ENCODE measurements at regions not wholly inside any gene's neighbourhood (a gene's known extent, or its start where the extent isn't known, plus 50 kb on each side); places are given as distances from the start of the nearest gene placed in this dataset.

- Mint-ChIP-seq H3K9me3 (peaks cover 0 to 5% (median 3%) of the 10 kb centered on the region in 5 donors), H3K4me1 (peaks cover 9 to 10% (median 9%) of the 10 kb centered on the region in 3 donors), H3K4me3 (no peak overlapping the region), H3K27me3 (peaks cover 7 to 12% of the 10 kb centered on the region in 2 donors), H3K36me3 (peaks cover 0 to 3% (median 0%) of the 10 kb centered on the region in 3 donors), H3K27ac (no peak overlapping the region)
- DNase-seq: no peak
- no peaks in the 10 kb centered on the region for H3K9me3 ChIP-seq (ENCODE audit: low read length)
- POLR2A ChIA-PET: no interaction called here
- H3K27me3 ChIP-seq (ENCODE audit: insufficient read depth, low read length, poor library complexity, severe bottlenecking): no peaks in the 10 kb centered on the region
- no peaks in the 10 kb centered on the region for H3K36me3 ChIP-seq (ENCODE audit: insufficient read depth, low read length)
- no peaks in the 10 kb centered on the region for H3K4me1 ChIP-seq (ENCODE audit: insufficient read depth, low read length)
- H3K4me3 ChIP-seq (ENCODE audit: low read length): no peak overlapping the region
- H3K27ac ChIP-seq (ENCODE audit: low read depth, low read length): no peak overlapping the region
- CTCF ChIA-PET: no interaction called here
These were observed 146.5 kb upstream of the UBE2E1 start for GRCh38 chr3:23659274-23659673.

DNA sequence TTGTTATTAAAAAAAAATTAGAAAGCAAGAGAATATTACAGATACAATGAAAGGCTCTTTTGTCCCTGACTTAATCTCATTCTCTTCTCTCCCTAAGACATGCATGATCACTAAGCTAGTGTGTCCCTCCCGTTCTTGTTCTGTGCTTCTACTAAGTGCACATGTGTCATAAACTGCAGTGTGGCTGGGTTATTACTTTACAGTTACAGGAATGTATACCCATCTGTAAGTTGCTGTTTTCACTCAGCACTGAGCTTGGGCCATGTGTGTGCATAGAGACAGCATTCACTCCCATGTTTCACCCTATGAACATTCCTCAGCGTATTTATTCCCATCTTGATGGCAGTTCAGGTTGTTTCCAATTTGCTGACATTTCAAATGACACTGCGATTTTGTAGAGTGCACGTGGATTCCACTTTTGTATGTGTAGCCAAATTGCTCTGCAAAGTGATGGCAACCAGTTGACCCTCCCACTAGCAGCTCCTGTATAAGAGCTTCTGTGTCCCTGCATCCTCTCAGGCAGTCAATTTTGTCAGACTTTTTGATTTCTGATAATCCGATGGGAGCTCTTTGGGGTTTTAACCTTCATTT, 145.8 kb upstream of the UBE2E1 start:
- H3K9me3 ChIP-seq (ENCODE audit: low read length): no peaks in the 10 kb centered on the region
- H3K4me3 ChIP-seq (ENCODE audit: low read length): no peak overlapping the region
- no peak overlapping the region for H3K27ac Mint-ChIP-seq
- H3K27me3 Mint-ChIP-seq: peaks cover 7 to 12% of the 10 kb centered on the region in 2 donors
- H3K4me1 Mint-ChIP-seq: peaks cover 9 to 10% (median 9%) of the 10 kb centered on the region in 3 donors
- no peaks in the 10 kb centered on the region for H3K36me3 Mint-ChIP-seq
- ChIA-PET POLR2A (no interaction called here), CTCF (no interaction called here)
- H3K9me3 Mint-ChIP-seq: peaks cover 0 to 5% (median 3%) of the 10 kb centered on the region in 5 donors
- no peaks in the 10 kb centered on the region for H3K27me3 ChIP-seq (ENCODE audit: insufficient read depth, low read length, poor library complexity, severe bottlenecking)
- H3K4me3 Mint-ChIP-seq: no peak overlapping the region
- no peak for DNase-seq
- H3K4me1 ChIP-seq (ENCODE audit: insufficient read depth, low read length): no peaks in the 10 kb centered on the region
- H3K27ac ChIP-seq (ENCODE audit: low read depth, low read length): no peak overlapping the region
- no peaks in the 10 kb centered on the region for H3K36me3 ChIP-seq (ENCODE audit: insufficient read depth, low read length)

- no peaks in the 10 kb centered on the region for H3K27me3 ChIP-seq (ENCODE audit: insufficient read depth, low read length, poor library complexity, severe bottlenecking)
- POLR2A ChIA-PET: no interaction called here
- H3K27ac Mint-ChIP-seq: peak overlapping the region in 1 of 8 donors; percentile 43
- no peak overlapping the region for H3K4me3 Mint-ChIP-seq
- H3K4me3 ChIP-seq (ENCODE audit: low read length): no peak overlapping the region
- no peaks in the 10 kb centered on the region for H3K36me3 ChIP-seq (ENCODE audit: insufficient read depth, low read length)
- H3K27me3 Mint-ChIP-seq: peaks cover under 1 to 4% of the 10 kb centered on the region in 2 donors
- H3K4me1 ChIP-seq (ENCODE audit: insufficient read depth, low read length): no peaks in the 10 kb centered on the region
- H3K27ac ChIP-seq (ENCODE audit: low read depth, low read length): no peak overlapping the region
- DNase-seq: no peak
- no peaks in the 10 kb centered on the region for H3K9me3 ChIP-seq (ENCODE audit: low read length)
- H3K36me3 Mint-ChIP-seq: no peaks in the 10 kb centered on the region
- peaks cover 9 to 10% (median 9%) of the 10 kb centered on the region in 3 donors for H3K4me1 Mint-ChIP-seq
- no peaks in the 10 kb centered on the region for H3K9me3 Mint-ChIP-seq
- CTCF ChIA-PET: no interaction called here
These were observed 143.6 kb upstream of the UBE2E1 start for GRCh38 chr3:23662079-23662617.

- H3K27ac Mint-ChIP-seq: peak overlapping the region in 1 of 8 donors; percentile 44
- H3K4me3 Mint-ChIP-seq: no peak overlapping the region
- peaks cover 3 to 4% of the 10 kb centered on the region in 2 donors for H3K27me3 Mint-ChIP-seq
- Histone ChIP-seq H3K4me1 (ENCODE audit: insufficient read depth, low read length) (no peaks in the 10 kb centered on the region), H3K36me3 (ENCODE audit: insufficient read depth, low read length) (no peaks in the 10 kb centered on the region), H3K9me3 (ENCODE audit: low read length) (no peaks in the 10 kb centered on the region), H3K27ac (ENCODE audit: low read depth, low read length) (no peak overlapping the region), H3K27me3 (ENCODE audit: insufficient read depth, low read length, poor library complexity, severe bottlenecking) (no peaks in the 10 kb centered on the region), H3K4me3 (ENCODE audit: low read length) (no peak overlapping the region)
- POLR2A ChIA-PET: interaction anchor here (0.6 kb wide), 1 partner anchor 521 kb away, joined by 6 read pairs; no protein-coding TSS in a partner anchor
- no peak for DNase-seq
- peaks cover 0 to 2% (median 0%) of the 10 kb centered on the region in 5 donors for H3K9me3 Mint-ChIP-seq
- CTCF ChIA-PET: interaction anchor here (1.3 kb wide), 1 partner anchor 27 kb away, joined by 3 read pairs; no protein-coding TSS in a partner anchor
- H3K36me3 Mint-ChIP-seq: no peaks in the 10 kb centered on the region
- H3K4me1 Mint-ChIP-seq: peaks cover 9 to 10% (median 9%) of the 10 kb centered on the region in 3 donors
These were observed 142.5 kb upstream of the UBE2E1 start for GRCh38 chr3:23663246-23663645.

- no peaks in the 10 kb centered on the region for H3K36me3 ChIP-seq (ENCODE audit: insufficient read depth, low read length)
- no peak overlapping the region for H3K27ac ChIP-seq (ENCODE audit: low read depth, low read length)
- Mint-ChIP-seq H3K4me1 (peaks cover 9 to 10% (median 9%) of the 10 kb centered on the region in 3 donors), H3K27ac (no peak overlapping the region), H3K4me3 (no peak overlapping the region), H3K27me3 (peaks cover 4% of the 10 kb centered on the region in 2 donors), H3K9me3 (peaks cover 0 to 2% (median 0%) of the 10 kb centered on the region in 5 donors), H3K36me3 (no peaks in the 10 kb centered on the region)
- CTCF ChIA-PET: interaction anchor here (1.3 kb wide), 1 partner anchor 28 kb away, joined by 3 read pairs; no protein-coding TSS in a partner anchor
- H3K4me3 ChIP-seq (ENCODE audit: low read length): no peak overlapping the region
- DNase-seq: no peak
- H3K9me3 ChIP-seq (ENCODE audit: low read length): no peaks in the 10 kb centered on the region
- H3K27me3 ChIP-seq (ENCODE audit: insufficient read depth, low read length, poor library complexity, severe bottlenecking): no peaks in the 10 kb centered on the region
- POLR2A ChIA-PET: no interaction called here
- no peaks in the 10 kb centered on the region for H3K4me1 ChIP-seq (ENCODE audit: insufficient read depth, low read length)
These were observed 142.0 kb upstream of the UBE2E1 start for GRCh38 chr3:23663661-23664186.

DNA sequence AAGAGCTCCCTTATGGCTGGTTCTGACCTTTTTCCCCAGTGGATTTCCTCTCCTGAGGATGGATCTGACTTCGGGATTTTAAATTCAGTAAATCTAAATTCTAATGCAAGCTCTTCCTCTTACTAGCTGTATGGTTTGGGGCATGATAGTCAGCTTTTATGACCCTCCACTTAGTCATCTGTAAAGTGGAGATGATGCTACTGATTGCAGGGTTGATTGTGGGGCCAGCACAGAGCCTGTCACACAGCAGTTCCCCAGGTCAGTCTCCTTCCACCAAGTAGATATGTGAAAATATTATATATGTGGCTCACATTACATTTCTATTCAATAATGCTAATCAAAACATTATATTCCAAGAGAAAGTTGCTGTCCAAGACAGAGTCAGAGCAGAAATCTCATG, 141.3 kb upstream of the UBE2E1 start:
- H3K9me3 ChIP-seq (ENCODE audit: low read length): no peaks in the 10 kb centered on the region
- H3K36me3 Mint-ChIP-seq: no peaks in the 10 kb centered on the region
- H3K27me3 ChIP-seq (ENCODE audit: insufficient read depth, low read length, poor library complexity, severe bottlenecking): no peaks in the 10 kb centered on the region
- peaks cover 9 to 10% (median 9%) of the 10 kb centered on the region in 3 donors for H3K4me1 Mint-ChIP-seq
- POLR2A ChIA-PET: no interaction called here
- no peaks in the 10 kb centered on the region for H3K36me3 ChIP-seq (ENCODE audit: insufficient read depth, low read length)
- no peak overlapping the region for H3K4me3 ChIP-seq (ENCODE audit: low read length)
- CTCF ChIA-PET: no interaction called here
- no peak overlapping the region for H3K27ac Mint-ChIP-seq
- no peak for DNase-seq
- peaks cover 0 to 2% (median 0%) of the 10 kb centered on the region in 5 donors for H3K9me3 Mint-ChIP-seq
- H3K4me1 ChIP-seq (ENCODE audit: insufficient read depth, low read length): no peaks in the 10 kb centered on the region
- H3K27ac ChIP-seq (ENCODE audit: low read depth, low read length): no peak overlapping the region
- H3K4me3 Mint-ChIP-seq: no peak overlapping the region
- H3K27me3 Mint-ChIP-seq: peaks cover 4 to 10% of the 10 kb centered on the region in 2 donors

- ChIA-PET POLR2A (no interaction called here), CTCF (no interaction called here)
- Histone ChIP-seq H3K36me3 (ENCODE audit: insufficient read depth, low read length) (no peaks in the 10 kb centered on the region), H3K9me3 (ENCODE audit: low read length) (no peaks in the 10 kb centered on the region), H3K4me1 (ENCODE audit: insufficient read depth, low read length) (no peaks in the 10 kb centered on the region), H3K27ac (ENCODE audit: low read depth, low read length) (no peak overlapping the region), H3K4me3 (ENCODE audit: low read length) (no peak overlapping the region), H3K27me3 (ENCODE audit: insufficient read depth, low read length, poor library complexity, severe bottlenecking) (peaks cover 3% of the 10 kb centered on the region)
- H3K36me3 Mint-ChIP-seq: no peaks in the 10 kb centered on the region
- peaks cover 9 to 10% (median 9%) of the 10 kb centered on the region in 3 donors for H3K4me1 Mint-ChIP-seq
- no peak overlapping the region for H3K4me3 Mint-ChIP-seq
- no peak overlapping the region for H3K27ac Mint-ChIP-seq
- H3K27me3 Mint-ChIP-seq: peaks cover 4 to 20% of the 10 kb centered on the region in 2 donors
- H3K9me3 Mint-ChIP-seq: peaks cover 0 to 2% (median 0%) of the 10 kb centered on the region in 5 donors
- DNase-seq: no peak
These were observed 140.0 kb upstream of the UBE2E1 start for GRCh38 chr3:23665741-23666140.

GRCh38 chr3:23666818-23667217, 138.9 kb upstream of the UBE2E1 start:
- ChIA-PET POLR2A (no interaction called here), CTCF (no interaction called here)
- no peak overlapping the region for H3K4me3 Mint-ChIP-seq

More at GRCh38 chr3:23666818-23667217, 138.9 kb upstream of the UBE2E1 start:
- Histone ChIP-seq H3K27ac (ENCODE audit: low read depth, low read length) (no peak overlapping the region), H3K9me3 (ENCODE audit: low read length) (no peaks in the 10 kb centered on the region), H3K36me3 (ENCODE audit: insufficient read depth, low read length) (no peaks in the 10 kb centered on the region), H3K4me1 (ENCODE audit: insufficient read depth, low read length) (no peaks in the 10 kb centered on the region), H3K27me3 (ENCODE audit: insufficient read depth, low read length, poor library complexity, severe bottlenecking) (peaks cover 5% of the 10 kb centered on the region), H3K4me3 (ENCODE audit: low read length) (no peak overlapping the region)
- H3K4me1 Mint-ChIP-seq: peaks cover 6 to 8% (median 7%) of the 10 kb centered on the region in 3 donors
- no peak overlapping the region for H3K27ac Mint-ChIP-seq
- no peaks in the 10 kb centered on the region for H3K36me3 Mint-ChIP-seq
- peaks cover 4 to 24% of the 10 kb centered on the region in 2 donors for H3K27me3 Mint-ChIP-seq
- H3K9me3 Mint-ChIP-seq: peaks cover 0 to 2% (median 0%) of the 10 kb centered on the region in 5 donors
- DNase-seq: no peak

Data from CD8-positive, alpha-beta memory T cell (primary cell).